ENCODE measurements at regions not wholly inside any gene's neighbourhood (a gene's known extent, or its start where the extent isn't known, plus 50 kb on each side); places are given as distances from the start of the nearest gene placed in this dataset.

- no peak overlapping the region for H3K18ac ChIP-seq (ENCODE audit: low read length)
- no peak overlapping the region for H2BK12ac ChIP-seq (ENCODE audit: low read length)
- H3K79me1 ChIP-seq (ENCODE audit: low read depth, low read length): no peaks in the 10 kb centered on the region
- no peak overlapping the region for H2AFZ ChIP-seq (ENCODE audit: low read length)
- H3K4me3 ChIP-seq (ENCODE audit: low read length in 2 of 2): no peak overlapping the region
- no CpG with 5 or more reads among the region's 3 CpGs for WGBS, 2 donors (ENCODE audit: extremely low coverage in 2 of 2, insufficient read length in 2 of 2, insufficient replicate concordance in 1 of 2)
- no peak overlapping the region for H2AK5ac ChIP-seq (ENCODE audit: low read depth, low read length)
- no peaks in the 10 kb centered on the region for H3K27me3 ChIP-seq (ENCODE audit: control insufficient read depth in 3 of 3, insufficient read depth in 3 of 3, low read depth in 1 of 3, low read length in 3 of 3)
- H2BK5ac ChIP-seq (ENCODE audit: low read length): no peak overlapping the region
- H3K4me2 ChIP-seq (ENCODE audit: insufficient read depth, low read length, poor library complexity, severe bottlenecking): peak overlapping the region; percentile 32
- H3K9me3 ChIP-seq (replicated peaks in 1 of 2; ENCODE audit: control insufficient read depth in 2 of 2, insufficient read depth in 1 of 2, low read depth in 1 of 2, low read length in 2 of 2): peaks cover 0 to 14% of the 10 kb centered on the region in 2 donors
- peaks cover 0 to 10% of the 10 kb centered on the region in 2 donors for H3K4me1 ChIP-seq (ENCODE audit: control insufficient read depth in 2 of 2, insufficient read depth in 1 of 2, low read depth in 1 of 2, low read length in 2 of 2)
- H3K23ac ChIP-seq (ENCODE audit: low read depth, low read length, poor library complexity): no peak overlapping the region
- no peak overlapping the region for H3K27ac ChIP-seq (replicated peaks; ENCODE audit: low read length)
- H3K9ac ChIP-seq (ENCODE audit: low read depth, low read length, poor library complexity): no peak overlapping the region
- no peak overlapping the region for H2BK15ac ChIP-seq (ENCODE audit: low read length)
- no peak overlapping the region for H3K4ac ChIP-seq (ENCODE audit: low read length)
- H3K14ac ChIP-seq (ENCODE audit: low read length): no peak overlapping the region
- H2BK120ac ChIP-seq (ENCODE audit: low read depth, low read length): no peak overlapping the region
- no peak overlapping the region for H4K8ac ChIP-seq (ENCODE audit: low read depth, low read length)
- DNase-seq (ENCODE audit: low spot score): no peak
- H3K36me3 ChIP-seq (replicated peaks in 1 of 2; ENCODE audit: control insufficient read depth in 2 of 2, insufficient read depth in 2 of 2, low read length in 2 of 2): no peaks in the 10 kb centered on the region
- no peak overlapping the region for H4K91ac ChIP-seq (ENCODE audit: low read depth, low read length, poor library complexity)
These were observed 102.5 kb upstream of the ITPRID2 start for GRCh38 chr2:181788897-181789555.

- H2BK15ac ChIP-seq (ENCODE audit: low read length): no peak overlapping the region
- H2BK120ac ChIP-seq (ENCODE audit: low read depth, low read length): no peak overlapping the region
- H3K4ac ChIP-seq (ENCODE audit: low read length): no peak overlapping the region
- H3K4me2 ChIP-seq (ENCODE audit: insufficient read depth, low read length, poor library complexity, severe bottlenecking): no peak overlapping the region
- H2AFZ ChIP-seq (ENCODE audit: low read length): no peak overlapping the region
- H3K79me1 ChIP-seq (ENCODE audit: low read depth, low read length): no peaks in the 10 kb centered on the region
- H2BK12ac ChIP-seq (ENCODE audit: low read length): no peak overlapping the region
- H3K9ac ChIP-seq (ENCODE audit: low read depth, low read length, poor library complexity): no peak overlapping the region
- WGBS, 2 donors (ENCODE audit: extremely low coverage in 2 of 2, insufficient read length in 2 of 2, insufficient replicate concordance in 1 of 2): no CpG with 5 or more reads among the region's 4 CpGs
- no peak overlapping the region for H3K23ac ChIP-seq (ENCODE audit: low read depth, low read length, poor library complexity)
- no peak overlapping the region for H3K18ac ChIP-seq (ENCODE audit: low read length)
- H3K9me3 ChIP-seq (replicated peaks in 1 of 2; ENCODE audit: control insufficient read depth in 2 of 2, insufficient read depth in 1 of 2, low read depth in 1 of 2, low read length in 2 of 2): peaks cover 0 to 14% of the 10 kb centered on the region in 2 donors
- no peak overlapping the region for H2AK5ac ChIP-seq (ENCODE audit: low read depth, low read length)
- no peak overlapping the region for H4K91ac ChIP-seq (ENCODE audit: low read depth, low read length, poor library complexity)
- no peak overlapping the region for H3K4me3 ChIP-seq (ENCODE audit: low read length in 2 of 2)
- H3K27me3 ChIP-seq (ENCODE audit: control insufficient read depth in 3 of 3, insufficient read depth in 3 of 3, low read depth in 1 of 3, low read length in 3 of 3): no peaks in the 10 kb centered on the region
- H3K36me3 ChIP-seq (replicated peaks in 1 of 2; ENCODE audit: control insufficient read depth in 2 of 2, insufficient read depth in 2 of 2, low read length in 2 of 2): no peaks in the 10 kb centered on the region
- H4K8ac ChIP-seq (ENCODE audit: low read depth, low read length): no peak overlapping the region
- H3K14ac ChIP-seq (ENCODE audit: low read length): no peak overlapping the region
- DNase-seq (ENCODE audit: low spot score): no peak
- no peak overlapping the region for H3K27ac ChIP-seq (replicated peaks; ENCODE audit: low read length)
- peaks cover 0 to 6% of the 10 kb centered on the region in 2 donors for H3K4me1 ChIP-seq (ENCODE audit: control insufficient read depth in 2 of 2, insufficient read depth in 1 of 2, low read depth in 1 of 2, low read length in 2 of 2)
- no peak overlapping the region for H2BK5ac ChIP-seq (ENCODE audit: low read length)
These were observed 101.6 kb upstream of the ITPRID2 start for GRCh38 chr2:181789827-181790448.

- no peak overlapping the region for H3K4me2 ChIP-seq (ENCODE audit: insufficient read depth, low read length, poor library complexity, severe bottlenecking)
- no peak overlapping the region for H3K9ac ChIP-seq (ENCODE audit: low read depth, low read length, poor library complexity)
- WGBS, 2 donors (ENCODE audit: extremely low coverage in 2 of 2, insufficient read length in 2 of 2, insufficient replicate concordance in 1 of 2): no CpG with 5 or more reads among the region's 10 CpGs
- H3K4me1 ChIP-seq (ENCODE audit: control insufficient read depth in 2 of 2, insufficient read depth in 1 of 2, low read depth in 1 of 2, low read length in 2 of 2): peaks cover 0 to 6% of the 10 kb centered on the region in 2 donors
- no peaks in the 10 kb centered on the region for H3K27me3 ChIP-seq (ENCODE audit: control insufficient read depth in 3 of 3, insufficient read depth in 3 of 3, low read depth in 1 of 3, low read length in 3 of 3)
- no peak overlapping the region for H3K4ac ChIP-seq (ENCODE audit: low read length)
- H3K23ac ChIP-seq (ENCODE audit: low read depth, low read length, poor library complexity): no peak overlapping the region
- no peak overlapping the region for H2BK5ac ChIP-seq (ENCODE audit: low read length)
- H3K36me3 ChIP-seq (replicated peaks in 1 of 2; ENCODE audit: control insufficient read depth in 2 of 2, insufficient read depth in 2 of 2, low read length in 2 of 2): no peaks in the 10 kb centered on the region
- no peak overlapping the region for H2BK15ac ChIP-seq (ENCODE audit: low read length)
- no peak overlapping the region for H3K27ac ChIP-seq (replicated peaks; ENCODE audit: low read length)
- H3K4me3 ChIP-seq (ENCODE audit: low read length in 2 of 2): no peak overlapping the region
- peak overlapping the region; percentile 67 for H2AFZ ChIP-seq (ENCODE audit: low read length)
- DNase-seq (ENCODE audit: low spot score): no peak
- H2BK120ac ChIP-seq (ENCODE audit: low read depth, low read length): no peak overlapping the region
- H4K8ac ChIP-seq (ENCODE audit: low read depth, low read length): no peak overlapping the region
- no peaks in the 10 kb centered on the region for H3K79me1 ChIP-seq (ENCODE audit: low read depth, low read length)
- H2AK5ac ChIP-seq (ENCODE audit: low read depth, low read length): no peak overlapping the region
- H3K18ac ChIP-seq (ENCODE audit: low read length): no peak overlapping the region
- H3K9me3 ChIP-seq (replicated peaks in 1 of 2; ENCODE audit: control insufficient read depth in 2 of 2, insufficient read depth in 1 of 2, low read depth in 1 of 2, low read length in 2 of 2): peaks cover 0 to 14% of the 10 kb centered on the region in 2 donors
- H4K91ac ChIP-seq (ENCODE audit: low read depth, low read length, poor library complexity): no peak overlapping the region
- no peak overlapping the region for H2BK12ac ChIP-seq (ENCODE audit: low read length)
- no peak overlapping the region for H3K14ac ChIP-seq (ENCODE audit: low read length)
These were observed 100.5 kb upstream of the ITPRID2 start for GRCh38 chr2:181790716-181791649.

GRCh38 chr2:181792906-181793305, 98.6 kb upstream of the ITPRID2 start:
- no peak overlapping the region for H3K9ac ChIP-seq (ENCODE audit: low read depth, low read length, poor library complexity)
- no peak overlapping the region for H2BK120ac ChIP-seq (ENCODE audit: low read depth, low read length)
- H4K8ac ChIP-seq (ENCODE audit: low read depth, low read length): no peak overlapping the region
- no peak overlapping the region for H3K18ac ChIP-seq (ENCODE audit: low read length)
- H3K4me2 ChIP-seq (ENCODE audit: insufficient read depth, low read length, poor library complexity, severe bottlenecking): no peak overlapping the region
- peaks cover 0 to 14% of the 10 kb centered on the region in 2 donors for H3K9me3 ChIP-seq (replicated peaks in 1 of 2; ENCODE audit: control insufficient read depth in 2 of 2, insufficient read depth in 1 of 2, low read depth in 1 of 2, low read length in 2 of 2)
- H3K23ac ChIP-seq (ENCODE audit: low read depth, low read length, poor library complexity): no peak overlapping the region
- H3K14ac ChIP-seq (ENCODE audit: low read length): no peak overlapping the region
- no peak overlapping the region for H2BK12ac ChIP-seq (ENCODE audit: low read length)
- DNase-seq (ENCODE audit: low spot score): no peak
- H3K36me3 ChIP-seq (replicated peaks in 1 of 2; ENCODE audit: control insufficient read depth in 2 of 2, insufficient read depth in 2 of 2, low read length in 2 of 2): no peaks in the 10 kb centered on the region
- H2AFZ ChIP-seq (ENCODE audit: low read length): no peak overlapping the region
- WGBS, 2 donors (ENCODE audit: extremely low coverage in 2 of 2, insufficient read length in 2 of 2, insufficient replicate concordance in 1 of 2): no CpG with 5 or more reads among the region's 1 CpG
- no peak overlapping the region for H3K4me3 ChIP-seq (ENCODE audit: low read length in 2 of 2)
- no peak overlapping the region for H2BK15ac ChIP-seq (ENCODE audit: low read length)
- no peak overlapping the region for H2AK5ac ChIP-seq (ENCODE audit: low read depth, low read length)
- H2BK5ac ChIP-seq (ENCODE audit: low read length): no peak overlapping the region
- H3K27me3 ChIP-seq (ENCODE audit: control insufficient read depth in 3 of 3, insufficient read depth in 3 of 3, low read depth in 1 of 3, low read length in 3 of 3): no peaks in the 10 kb centered on the region
- H4K91ac ChIP-seq (ENCODE audit: low read depth, low read length, poor library complexity): no peak overlapping the region
- peaks cover 0 to 6% of the 10 kb centered on the region in 2 donors for H3K4me1 ChIP-seq (ENCODE audit: control insufficient read depth in 2 of 2, insufficient read depth in 1 of 2, low read depth in 1 of 2, low read length in 2 of 2)
- H3K27ac ChIP-seq (replicated peaks; ENCODE audit: low read length): no peak overlapping the region
- H3K4ac ChIP-seq (ENCODE audit: low read length): no peak overlapping the region
- no peaks in the 10 kb centered on the region for H3K79me1 ChIP-seq (ENCODE audit: low read depth, low read length)

All from neuronal stem cell (in vitro differentiated cells).